ENCODE measurements at regions not wholly inside any gene's neighbourhood (a gene's known extent, or its start where the extent isn't known, plus 50 kb on each side); places are given as distances from the start of the nearest gene placed in this dataset.

DNA sequence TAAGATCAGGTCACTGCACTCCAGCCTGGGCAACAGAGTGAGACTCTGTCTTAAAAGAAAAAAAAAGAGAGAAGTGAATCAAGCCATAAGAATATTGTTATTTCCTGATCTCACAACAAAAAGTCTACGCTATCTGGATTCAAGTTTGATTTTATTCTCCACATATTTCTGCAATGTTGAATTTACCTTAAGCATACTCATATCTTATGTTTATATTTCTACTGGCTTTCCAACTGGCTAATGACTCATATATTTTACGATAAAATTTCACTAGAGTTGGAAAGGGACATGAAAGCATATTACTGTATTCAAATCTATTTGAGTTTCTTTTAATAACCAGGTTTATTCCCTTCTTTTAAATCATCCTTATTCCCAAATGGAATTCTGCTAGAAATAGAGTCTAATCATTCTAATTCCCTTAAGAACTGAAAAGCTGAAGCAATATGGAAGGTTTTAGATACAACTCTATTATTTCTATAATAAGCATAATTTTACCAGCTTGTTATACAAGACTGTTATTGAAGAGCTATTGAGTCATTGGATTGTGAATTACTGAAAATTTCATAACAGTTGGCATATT lies 276.9 kb upstream of the HS3ST5 start:
- in situ Hi-C loops (cut with HindIII; ENCODE audit: low pct_unique_long_range_greater_than_20kb, low sequenced_read_pairs): no loop called here
- DNase-seq (ENCODE audit: low read depth): no peak

- DNase-seq (ENCODE audit: low read depth): no peak
- in situ Hi-C loops (cut with HindIII; ENCODE audit: low pct_unique_long_range_greater_than_20kb, low sequenced_read_pairs): no loop called here
These were observed 268.9 kb upstream of the HS3ST5 start for GRCh38 chr6:114611696-114612095.

DNA sequence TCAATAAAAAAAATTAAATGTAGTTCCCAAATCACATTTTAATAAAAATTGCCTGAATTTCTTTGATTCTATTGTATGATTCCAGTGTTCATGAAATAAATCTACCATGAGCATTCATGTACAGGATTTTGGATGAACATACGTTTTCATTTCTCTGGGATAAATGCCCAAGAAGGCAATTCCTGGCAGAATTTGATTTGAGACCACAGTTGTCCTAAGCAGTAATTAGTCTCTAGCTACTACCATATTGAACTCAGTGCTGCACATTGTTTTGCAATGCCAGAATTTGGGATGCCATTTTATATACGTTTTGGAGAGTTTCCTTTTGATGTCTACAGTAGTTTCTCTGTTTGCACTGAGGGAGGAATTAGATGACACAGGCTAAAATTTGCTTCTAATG lies 265.3 kb upstream of the HS3ST5 start:
- in situ Hi-C loops (cut with HindIII; ENCODE audit: low pct_unique_long_range_greater_than_20kb, low sequenced_read_pairs): no loop called here
- DNase-seq (ENCODE audit: low read depth): no peak

DNA sequence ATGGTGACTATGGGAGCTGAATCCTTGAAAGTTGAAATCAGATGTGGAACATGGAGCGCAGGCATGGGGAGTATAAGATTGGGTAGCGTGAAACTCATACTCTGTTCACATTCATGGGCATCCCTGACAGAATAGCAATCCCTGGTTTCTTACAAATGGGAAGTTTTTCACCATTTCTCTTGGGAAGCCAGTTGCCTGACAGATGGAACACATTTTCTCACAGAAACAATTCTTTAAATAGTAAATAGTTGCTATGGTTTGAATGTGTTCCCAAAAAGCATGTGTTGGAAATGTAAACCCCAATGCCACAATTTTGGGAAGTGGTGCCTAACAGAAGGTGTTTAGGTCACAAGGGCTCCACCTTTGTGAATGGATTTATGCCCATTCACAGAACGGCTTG lies 262.8 kb upstream of the HS3ST5 start:
- no peak for DNase-seq (ENCODE audit: low read depth)
- in situ Hi-C loops (cut with HindIII; ENCODE audit: low pct_unique_long_range_greater_than_20kb, low sequenced_read_pairs): no loop called here

- in situ Hi-C loops (cut with HindIII; ENCODE audit: low pct_unique_long_range_greater_than_20kb, low sequenced_read_pairs): no loop called here
- no peak for DNase-seq (ENCODE audit: low read depth)
These were observed 257.6 kb upstream of the HS3ST5 start for GRCh38 chr6:114600381-114600780.

DNA sequence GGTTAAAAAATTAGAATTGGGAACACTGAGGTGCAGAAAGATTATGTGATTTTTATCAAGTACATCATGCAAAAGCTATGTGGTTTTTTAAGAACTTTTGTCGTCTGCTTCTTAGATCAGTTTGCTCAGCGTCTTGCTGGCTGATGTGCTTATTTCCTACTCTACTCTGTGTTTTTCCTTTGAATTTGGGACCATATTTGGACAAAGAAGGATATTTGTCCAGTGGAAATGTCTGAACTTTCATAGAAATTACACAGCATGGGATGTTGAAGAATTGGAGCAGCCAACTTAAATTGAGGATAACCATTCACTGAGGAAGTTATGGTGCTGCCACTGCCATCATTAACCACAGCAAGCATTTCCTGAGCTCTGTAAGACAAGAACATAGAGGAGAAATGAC lies 252.8 kb upstream of the HS3ST5 start:
- no peak for DNase-seq (ENCODE audit: low read depth)
- in situ Hi-C loops (cut with HindIII; ENCODE audit: low pct_unique_long_range_greater_than_20kb, low sequenced_read_pairs): no loop called here

DNA sequence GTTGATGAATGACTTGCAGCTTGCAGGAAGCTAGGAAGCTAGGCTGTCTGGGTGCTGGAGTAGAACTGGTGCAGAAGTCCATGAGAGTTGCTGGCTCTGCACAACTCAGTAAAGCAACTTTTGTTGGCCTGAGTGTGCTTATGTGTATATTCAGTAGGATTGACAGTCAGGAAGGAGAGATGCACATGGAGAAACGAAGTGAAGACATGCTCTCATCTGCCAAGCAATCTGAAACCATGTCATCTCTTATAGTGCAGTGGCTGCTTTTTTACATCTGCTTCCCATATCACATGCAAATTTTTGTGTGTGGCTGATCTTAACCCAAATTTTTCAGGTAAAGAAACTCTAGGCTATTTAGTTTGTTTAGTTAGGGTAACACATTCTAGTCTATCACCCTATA lies 252.4 kb upstream of the HS3ST5 start:
- in situ Hi-C loops (cut with HindIII; ENCODE audit: low pct_unique_long_range_greater_than_20kb, low sequenced_read_pairs): no loop called here
- no peak for DNase-seq (ENCODE audit: low read depth)

- DNase-seq (ENCODE audit: low read depth): no peak
- in situ Hi-C loops (cut with HindIII; ENCODE audit: low pct_unique_long_range_greater_than_20kb, low sequenced_read_pairs): no loop called here
These were observed 249.7 kb upstream of the HS3ST5 start for GRCh38 chr6:114592506-114592905.

DNA sequence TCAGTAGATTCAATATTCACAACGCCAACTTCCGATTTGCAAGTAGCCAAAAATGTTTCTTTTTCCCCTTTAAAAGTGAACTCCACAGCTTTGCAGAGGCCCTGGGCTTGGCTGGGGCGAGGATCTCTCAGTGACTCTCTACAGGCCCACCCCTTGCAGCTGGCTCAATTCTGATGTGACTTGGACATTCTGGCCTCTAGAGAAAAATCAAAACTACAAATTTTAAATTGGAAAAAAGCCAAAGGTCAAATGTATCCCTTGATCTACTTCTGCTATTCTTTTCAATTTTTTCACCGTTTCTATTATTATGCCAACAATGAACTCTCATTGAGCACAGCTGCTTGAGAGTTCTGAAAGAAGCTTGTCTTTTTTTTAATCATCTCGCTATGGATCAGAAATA lies 245.9 kb upstream of the HS3ST5 start:
- in situ Hi-C loops (cut with HindIII; ENCODE audit: low pct_unique_long_range_greater_than_20kb, low sequenced_read_pairs): no loop called here
- DNase-seq (ENCODE audit: low read depth): no peak

- no peak for DNase-seq (ENCODE audit: low read depth)
- in situ Hi-C loops (cut with HindIII; ENCODE audit: low pct_unique_long_range_greater_than_20kb, low sequenced_read_pairs): no loop called here
These were observed 243.5 kb upstream of the HS3ST5 start for GRCh38 chr6:114586298-114586697.

- in situ Hi-C loops (cut with HindIII; ENCODE audit: low pct_unique_long_range_greater_than_20kb, low sequenced_read_pairs): no loop called here
- DNase-seq (ENCODE audit: low read depth): no peak
These were observed 238.5 kb upstream of the HS3ST5 start for GRCh38 chr6:114581293-114581692.

DNA sequence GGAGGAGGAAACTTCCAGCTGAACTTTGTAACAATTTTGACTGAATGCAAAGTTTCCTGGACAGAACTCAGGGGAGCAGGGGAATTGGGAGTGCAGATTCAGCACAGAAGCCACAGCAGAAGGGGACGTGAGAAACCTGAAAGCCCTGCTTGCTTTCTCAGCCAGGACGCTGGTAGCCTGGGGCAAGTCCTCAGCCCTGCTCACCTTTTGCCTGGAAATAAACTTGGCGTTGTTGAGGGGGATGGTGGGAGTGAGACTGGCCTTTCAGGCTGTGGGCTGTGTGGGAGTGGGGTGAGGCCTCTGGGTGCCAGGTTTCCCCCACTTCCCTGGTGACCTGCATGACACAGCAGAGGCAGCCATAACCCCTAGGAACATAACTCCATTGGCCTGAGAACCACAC lies 238.1 kb upstream of the HS3ST5 start:
- no peak for DNase-seq (ENCODE audit: low read depth)
- in situ Hi-C loops (cut with HindIII; ENCODE audit: low pct_unique_long_range_greater_than_20kb, low sequenced_read_pairs): no loop called here

GRCh38 chr6:114579486-114579885 lies 236.7 kb upstream of the HS3ST5 start:
- no peak for DNase-seq (ENCODE audit: low read depth)
- in situ Hi-C loops (cut with HindIII; ENCODE audit: low pct_unique_long_range_greater_than_20kb, low sequenced_read_pairs): no loop called here

DNA sequence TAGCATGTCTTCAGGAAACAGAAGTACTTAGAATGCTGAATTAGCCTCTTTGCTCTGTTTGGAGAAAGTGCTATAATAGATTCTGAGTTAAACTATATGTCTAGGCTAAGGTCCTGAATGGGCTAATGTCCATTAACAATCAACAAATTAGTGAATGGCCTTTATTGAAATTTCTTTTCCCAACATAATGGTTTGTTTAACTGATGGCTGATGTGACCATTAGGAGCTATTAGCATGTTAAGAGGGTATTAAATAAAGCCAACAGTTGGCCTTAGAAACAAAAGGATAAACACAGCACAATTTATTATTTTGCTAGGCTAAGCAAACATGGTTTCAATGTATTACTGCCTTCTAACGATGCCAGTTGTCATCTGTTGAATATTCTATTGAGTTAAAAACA lies 234.3 kb upstream of the HS3ST5 start:
- in situ Hi-C loops (cut with HindIII; ENCODE audit: low pct_unique_long_range_greater_than_20kb, low sequenced_read_pairs): no loop called here
- no peak for DNase-seq (ENCODE audit: low read depth)

GRCh38 chr6:114576330-114576729 lies 233.5 kb upstream of the HS3ST5 start:
- in situ Hi-C loops (cut with HindIII; ENCODE audit: low pct_unique_long_range_greater_than_20kb, low sequenced_read_pairs): no loop called here
- no peak for DNase-seq (ENCODE audit: low read depth)

DNA sequence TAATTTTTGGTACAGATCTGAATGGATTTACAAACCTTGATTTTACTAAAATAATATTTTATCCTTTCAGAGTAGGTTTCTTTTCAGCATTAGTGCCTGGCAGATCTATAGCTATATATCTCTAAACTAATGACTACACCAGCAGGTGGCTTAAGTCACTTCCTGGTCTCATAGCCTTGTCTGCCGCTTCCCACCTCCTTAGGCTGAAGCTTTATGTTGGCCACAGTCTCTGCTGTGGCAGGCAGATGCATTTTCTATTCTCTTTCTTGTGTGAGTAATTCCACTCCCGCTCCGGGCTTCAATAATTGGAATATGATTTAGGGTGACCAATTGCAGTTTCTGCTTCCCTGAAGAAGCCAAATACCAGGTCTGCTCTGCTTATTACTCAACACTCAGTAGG lies 226.8 kb upstream of the HS3ST5 start:
- DNase-seq (ENCODE audit: low read depth): no peak
- in situ Hi-C loops (cut with HindIII; ENCODE audit: low pct_unique_long_range_greater_than_20kb, low sequenced_read_pairs): no loop called here

- no peak for DNase-seq (ENCODE audit: low read depth)
- in situ Hi-C loops (cut with HindIII; ENCODE audit: low pct_unique_long_range_greater_than_20kb, low sequenced_read_pairs): no loop called here
These were observed 221.6 kb upstream of the HS3ST5 start for GRCh38 chr6:114564302-114564933.

DNA sequence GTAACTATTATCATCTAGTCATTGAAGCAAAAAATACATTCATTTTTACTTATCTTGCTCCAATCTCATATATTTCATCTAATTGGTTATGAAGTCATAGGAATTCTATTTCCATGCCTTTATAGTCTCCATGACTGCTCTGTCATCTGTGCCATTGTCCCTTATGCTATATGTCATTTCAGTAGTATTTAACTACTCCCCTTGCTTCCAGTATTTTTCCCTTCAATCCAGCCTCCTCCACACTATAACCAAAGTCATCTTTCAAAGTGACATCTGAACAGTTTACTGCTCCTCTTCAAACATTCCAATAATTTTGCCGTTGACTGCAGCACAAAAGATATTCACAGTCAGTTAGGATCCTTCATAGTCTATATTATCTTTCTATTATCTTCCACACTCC lies 216.6 kb upstream of the HS3ST5 start:
- in situ Hi-C loops (cut with HindIII; ENCODE audit: low pct_unique_long_range_greater_than_20kb, low sequenced_read_pairs): no loop called here
- DNase-seq (ENCODE audit: low read depth): no peak

DNA sequence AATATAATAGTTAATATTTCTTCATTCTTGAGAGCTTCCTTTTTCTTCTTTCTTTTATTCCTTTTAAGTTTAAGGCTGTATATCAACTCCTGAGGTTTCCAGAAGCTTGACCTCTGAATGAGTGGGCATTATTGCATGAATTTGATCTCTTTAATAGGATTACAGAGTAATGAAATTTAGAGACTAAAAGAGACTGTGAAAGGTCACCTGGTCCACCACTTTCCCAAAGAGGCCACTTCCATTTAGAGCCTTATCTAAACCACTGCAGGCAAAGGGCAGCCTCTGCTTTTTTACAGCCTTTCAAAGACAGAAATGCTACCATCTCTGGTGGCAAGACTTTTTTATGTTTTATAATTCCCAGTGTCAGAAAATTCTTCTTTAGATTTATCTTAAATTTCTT lies 215.3 kb upstream of the HS3ST5 start:
- in situ Hi-C loops (cut with HindIII; ENCODE audit: low pct_unique_long_range_greater_than_20kb, low sequenced_read_pairs): no loop called here
- DNase-seq (ENCODE audit: low read depth): no peak

- no peak for DNase-seq (ENCODE audit: low read depth)
- in situ Hi-C loops (cut with HindIII; ENCODE audit: low pct_unique_long_range_greater_than_20kb, low sequenced_read_pairs): no loop called here
These were observed 214.1 kb upstream of the HS3ST5 start for GRCh38 chr6:114556846-114557488.

Measured in Caki2 (cell line).